WERI-Rb-1 (cell line): ENCODE measurements at regions not wholly inside any gene's neighbourhood (a gene's known extent, or its start where the extent isn't known, plus 50 kb on each side); places are given as distances from the start of the nearest gene placed in this dataset.

Experiments used
- DNase-seq: peaks from one replicate; pipeline ENCODE4 v3.0.0-alpha.2; 2020
- H3K27ac ChIP-seq: fragments of 250-450 bp; sonication (Bioruptor Pico); 2 replicates; pipeline ENCODE4 v1.5.1; 2020; ENCODE audit warnings: mild to moderate bottlenecking, moderate library complexity
- H3K27me3 ChIP-seq: fragments of 250-450 bp; sonication (Bioruptor Pico); 2 replicates; pipeline ENCODE4 v1.5.1; 2021; ENCODE audit warnings: mild to moderate bottlenecking, low read depth, moderate library complexity; ENCODE audit not compliant: insufficient read depth, severe bottlenecking
- H3K36me3 ChIP-seq: fragments of 250-450 bp; sonication (Bioruptor Pico); 2 replicates; pipeline ENCODE4 v1.5.1; 2020; ENCODE audit warnings: mild to moderate bottlenecking, moderate library complexity
- H3K4me3 ChIP-seq: 2 replicates; pipeline ENCODE4 v1.5.1; 2011; ENCODE audit warnings: low read depth, mild to moderate bottlenecking, control low read depth, low read length
- H3K9me3 ChIP-seq: fragments of 250-450 bp; sonication (Bioruptor Pico); 2 replicates; pipeline ENCODE4 v1.5.1; 2021; ENCODE audit warnings: mild to moderate bottlenecking, moderate library complexity; ENCODE audit not compliant: severe bottlenecking
- TF ChIP-seq, protein P1 (sequence below): IDR thresholded peaks from 2 replicates; pipeline ENCODE4 v1.5.1; 2011; ENCODE audit warnings: low read depth, mild to moderate bottlenecking, control low read depth, inconsistent platforms, low read length

DNA sequence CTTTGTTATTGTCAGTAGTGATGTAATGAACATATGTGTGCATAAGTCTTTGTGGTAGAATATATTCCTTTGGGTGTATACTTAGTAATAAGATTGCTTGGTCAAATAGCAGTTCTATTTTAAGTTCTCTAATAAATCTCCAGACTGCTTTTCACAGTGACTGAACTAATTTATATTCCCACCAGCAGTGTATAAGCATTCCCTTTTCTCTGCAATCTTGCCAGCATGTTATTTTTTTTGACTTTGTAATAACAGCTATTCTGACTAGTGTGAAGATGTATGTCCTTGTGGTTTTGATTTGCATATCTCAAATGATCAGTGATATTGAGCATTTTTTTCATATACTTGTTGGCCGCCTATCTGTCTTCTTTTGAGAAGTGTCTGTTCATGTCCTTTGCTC lies 111.5 kb upstream of the CDH12 start:
- H3K4me3 ChIP-seq, result no peak overlapping the region
- DNase-seq, result no peak
- no peaks in the 10 kb centered on the region for H3K27me3 ChIP-seq
- TF ChIP-seq, protein P1, sequence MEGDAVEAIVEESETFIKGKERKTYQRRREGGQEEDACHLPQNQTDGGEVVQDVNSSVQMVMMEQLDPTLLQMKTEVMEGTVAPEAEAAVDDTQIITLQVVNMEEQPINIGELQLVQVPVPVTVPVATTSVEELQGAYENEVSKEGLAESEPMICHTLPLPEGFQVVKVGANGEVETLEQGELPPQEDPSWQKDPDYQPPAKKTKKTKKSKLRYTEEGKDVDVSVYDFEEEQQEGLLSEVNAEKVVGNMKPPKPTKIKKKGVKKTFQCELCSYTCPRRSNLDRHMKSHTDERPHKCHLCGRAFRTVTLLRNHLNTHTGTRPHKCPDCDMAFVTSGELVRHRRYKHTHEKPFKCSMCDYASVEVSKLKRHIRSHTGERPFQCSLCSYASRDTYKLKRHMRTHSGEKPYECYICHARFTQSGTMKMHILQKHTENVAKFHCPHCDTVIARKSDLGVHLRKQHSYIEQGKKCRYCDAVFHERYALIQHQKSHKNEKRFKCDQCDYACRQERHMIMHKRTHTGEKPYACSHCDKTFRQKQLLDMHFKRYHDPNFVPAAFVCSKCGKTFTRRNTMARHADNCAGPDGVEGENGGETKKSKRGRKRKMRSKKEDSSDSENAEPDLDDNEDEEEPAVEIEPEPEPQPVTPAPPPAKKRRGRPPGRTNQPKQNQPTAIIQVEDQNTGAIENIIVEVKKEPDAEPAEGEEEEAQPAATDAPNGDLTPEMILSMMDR, result no peak
- no peak overlapping the region for H3K27ac ChIP-seq
- no peaks in the 10 kb centered on the region for H3K36me3 ChIP-seq
- peaks cover 5% of the 10 kb centered on the region for H3K9me3 ChIP-seq

DNA sequence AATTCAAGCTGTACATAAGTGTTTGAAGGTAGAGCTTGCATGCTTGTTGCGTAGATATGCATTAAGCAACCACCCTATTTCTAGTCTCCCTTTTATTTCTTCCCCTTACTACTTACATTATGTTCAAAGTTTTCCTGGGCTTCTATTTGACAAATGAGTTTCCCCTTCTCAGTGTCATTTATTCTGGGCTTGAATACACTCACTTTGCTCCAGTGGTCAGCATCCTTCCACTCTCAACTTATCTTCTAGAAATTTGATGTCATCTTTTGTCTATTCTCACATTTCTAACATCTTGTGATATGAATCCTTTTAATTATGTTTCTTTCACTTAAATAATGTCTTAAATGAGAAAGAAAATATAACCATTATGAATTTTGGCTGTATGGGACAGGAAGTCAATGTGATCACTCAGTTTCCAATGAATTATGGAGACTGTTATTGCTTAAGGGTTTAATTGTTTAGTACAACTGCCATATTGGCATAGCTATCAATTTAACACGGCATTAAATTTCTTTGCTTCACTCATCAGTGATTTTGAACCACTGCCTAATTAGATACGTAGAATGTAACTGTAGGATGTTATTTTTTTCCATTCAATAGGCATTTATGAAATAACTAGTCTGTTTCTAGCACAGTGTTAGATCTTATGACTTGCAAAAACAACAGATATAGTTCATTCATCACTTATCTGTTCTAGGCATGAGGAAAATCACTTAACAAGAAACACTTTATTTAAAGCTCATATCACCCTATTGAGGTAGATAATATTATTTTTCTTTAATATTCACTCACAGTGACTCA lies 105.5 kb upstream of the CDH12 start:
- no peak for DNase-seq
- no peak overlapping the region for H3K27ac ChIP-seq
- TF ChIP-seq, protein P1, result no peak
- H3K36me3 ChIP-seq, result no peaks in the 10 kb centered on the region
- H3K4me3 ChIP-seq, result no peak overlapping the region
- no peaks in the 10 kb centered on the region for H3K9me3 ChIP-seq
- no peaks in the 10 kb centered on the region for H3K27me3 ChIP-seq

DNA sequence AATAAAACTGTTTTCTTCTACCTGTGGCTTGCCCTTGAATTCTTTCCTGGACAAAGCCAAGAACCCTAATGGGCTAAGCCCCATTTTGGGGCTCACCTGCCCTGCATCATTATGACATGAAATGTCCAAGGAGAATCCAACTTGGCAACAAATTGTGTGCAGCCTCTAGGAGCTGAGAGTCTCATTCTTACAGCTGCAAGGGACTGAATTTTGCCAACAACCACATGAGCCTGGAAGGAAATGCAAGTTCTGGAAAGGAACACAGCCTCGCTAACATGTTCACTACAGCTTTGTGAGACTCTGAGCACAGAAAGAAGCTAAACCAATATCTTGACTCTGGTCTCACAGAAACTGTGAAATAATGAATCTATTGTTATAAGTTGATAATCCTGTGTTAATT lies 94.8 kb upstream of the CDH12 start:
- Histone ChIP-seq H3K27me3 (no peaks in the 10 kb centered on the region), H3K9me3 (no peaks in the 10 kb centered on the region), H3K27ac (no peak overlapping the region), H3K36me3 (no peaks in the 10 kb centered on the region), H3K4me3 (no peak overlapping the region)
- DNase-seq, result no peak
- TF ChIP-seq, protein P1, result no peak

DNA sequence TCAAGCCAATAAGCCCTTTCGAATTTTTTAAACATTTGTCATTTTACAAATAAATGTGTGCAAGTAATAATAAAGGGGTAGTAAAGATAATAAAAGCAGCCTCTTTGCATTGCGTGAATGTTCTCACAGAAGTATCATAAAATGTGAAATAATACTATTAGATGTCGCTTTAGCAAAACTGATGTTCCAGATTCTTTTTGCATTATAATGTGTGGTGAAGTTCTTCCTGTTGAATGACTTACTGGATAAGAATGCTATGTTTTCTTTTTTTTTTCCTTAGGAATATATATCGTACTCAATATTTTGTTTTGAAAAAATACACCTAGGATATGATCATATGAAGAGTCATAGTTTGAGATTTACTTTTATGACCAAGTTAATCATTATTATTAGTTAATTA lies 85.2 kb upstream of the CDH12 start:
- peaks cover 6% of the 10 kb centered on the region for H3K9me3 ChIP-seq

DNA sequence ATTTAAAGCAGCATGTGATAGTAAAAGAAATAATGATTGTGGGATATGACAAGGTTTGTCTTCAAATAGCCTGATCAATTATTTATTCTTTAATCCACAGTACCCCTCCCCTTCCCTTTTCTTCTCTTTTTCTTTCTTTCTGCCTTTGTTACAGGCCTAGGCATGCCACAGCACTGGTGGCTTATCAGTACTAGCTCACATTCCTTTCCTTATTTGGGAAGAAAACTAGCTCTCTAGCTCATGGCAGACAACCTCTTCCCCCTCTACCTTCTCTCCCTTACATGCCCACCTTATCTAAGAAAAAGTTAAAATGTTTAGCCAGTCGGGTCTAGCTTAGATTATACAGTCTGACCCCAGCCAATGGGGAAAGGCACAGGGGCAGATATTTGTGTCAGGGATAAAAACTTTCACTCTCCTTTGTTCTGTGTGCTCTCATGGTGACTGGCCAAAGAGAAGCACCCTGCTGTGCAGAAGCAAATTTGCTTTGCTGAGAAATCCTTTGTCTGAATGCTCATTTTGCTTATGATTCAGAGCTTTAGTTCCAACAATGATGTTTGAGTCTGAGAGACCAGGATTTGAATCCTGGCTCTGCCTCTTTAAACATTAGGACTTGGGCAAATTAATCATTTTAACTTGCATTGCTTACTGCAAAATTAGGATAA lies 75.8 kb upstream of the CDH12 start:
- no peak overlapping the region for H3K27ac ChIP-seq
- H3K9me3 ChIP-seq, result no peaks in the 10 kb centered on the region
- no peak overlapping the region for H3K4me3 ChIP-seq
- DNase-seq, result no peak
- no peaks in the 10 kb centered on the region for H3K36me3 ChIP-seq
- TF ChIP-seq, protein P1, result no peak
- no peaks in the 10 kb centered on the region for H3K27me3 ChIP-seq

More for the DNA sequence above, 85.2 kb upstream of the CDH12 start:
- no peaks in the 10 kb centered on the region for H3K27me3 ChIP-seq
- H3K4me3 ChIP-seq, result no peak overlapping the region
- no peak overlapping the region for H3K27ac ChIP-seq
- TF ChIP-seq, protein P1, result no peak
- DNase-seq, result no peak
- H3K36me3 ChIP-seq, result no peaks in the 10 kb centered on the region

DNA sequence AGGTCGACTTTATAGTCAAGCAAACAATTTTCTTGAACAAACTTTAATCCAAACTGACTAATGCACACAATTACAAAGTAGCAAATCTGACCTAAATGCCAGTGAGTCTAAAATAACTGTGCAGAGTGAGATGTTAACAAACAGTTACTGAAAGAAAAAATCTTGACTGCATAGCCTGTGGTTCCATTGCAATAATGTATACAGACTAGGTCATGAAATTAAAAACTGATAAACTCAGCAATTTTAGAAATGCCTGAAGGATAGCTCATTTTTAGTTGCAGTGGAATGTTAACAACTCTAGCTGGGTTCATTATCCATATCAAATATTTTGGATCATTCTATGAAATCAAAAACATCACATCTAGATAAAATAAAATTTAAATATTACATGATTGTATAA lies 73.4 kb upstream of the CDH12 start:
- TF ChIP-seq, protein P1, result no peak

More for the DNA sequence above, 73.4 kb upstream of the CDH12 start:
- Histone ChIP-seq H3K27me3 (no peaks in the 10 kb centered on the region), H3K27ac (no peak overlapping the region), H3K4me3 (no peak overlapping the region), H3K36me3 (no peaks in the 10 kb centered on the region), H3K9me3 (no peaks in the 10 kb centered on the region)
- no peak for DNase-seq
